ENCODE measurements at regions not wholly inside any gene's neighbourhood (a gene's known extent, or its start where the extent isn't known, plus 50 kb on each side); places are given as distances from the start of the nearest gene placed in this dataset.

- DNase-seq (ENCODE audit: low read depth): no peak
These were observed 142.9 kb downstream of the FASLG start for GRCh38 chr1:172801771-172802322.

- no peak for DNase-seq (ENCODE audit: low read depth)
These were observed 150.8 kb downstream of the FASLG start for GRCh38 chr1:172809750-172810149.

GRCh38 chr1:172810480-172811175 lies 151.7 kb downstream of the FASLG start:
- DNase-seq (ENCODE audit: low read depth): no peak

GRCh38 chr1:172811694-172812093 lies 152.8 kb downstream of the FASLG start:
- no peak for DNase-seq (ENCODE audit: low read depth)

- DNase-seq (ENCODE audit: low read depth): no peak
These were observed 153.2 kb downstream of the FASLG start for GRCh38 chr1:172812118-172812517.

GRCh38 chr1:172813330-172813729 lies 154.4 kb downstream of the FASLG start:
- DNase-seq (ENCODE audit: low read depth): no peak

- no peak for DNase-seq (ENCODE audit: low read depth)
These were observed 155.5 kb downstream of the FASLG start for GRCh38 chr1:172814428-172814827.

GRCh38 chr1:172815740-172816139 lies 156.8 kb downstream of the FASLG start:
- DNase-seq (ENCODE audit: low read depth): peak; percentile 6

GRCh38 chr1:172818841-172819527 lies 160.1 kb downstream of the FASLG start:
- DNase-seq (ENCODE audit: low read depth): no peak

- no peak for DNase-seq (ENCODE audit: low read depth)
These were observed 161.7 kb downstream of the FASLG start for GRCh38 chr1:172820475-172821158.

GRCh38 chr1:172821609-172822274 lies 162.8 kb downstream of the FASLG start:
- peak; percentile 45 for DNase-seq (ENCODE audit: low read depth)

GRCh38 chr1:172822886-172823285 lies 164.0 kb downstream of the FASLG start:
- DNase-seq (ENCODE audit: low read depth): no peak

GRCh38 chr1:172823534-172823933 lies 164.6 kb downstream of the FASLG start:
- peak; percentile 31 for DNase-seq (ENCODE audit: low read depth)

GRCh38 chr1:172824209-172824608 lies 165.3 kb downstream of the FASLG start:
- peak; percentile 9 for DNase-seq (ENCODE audit: low read depth)

- DNase-seq (ENCODE audit: low read depth): peak; percentile 82
These were observed 167.3 kb downstream of the FASLG start for GRCh38 chr1:172826096-172826741.

- DNase-seq (ENCODE audit: low read depth): no peak
These were observed 168.4 kb downstream of the FASLG start for GRCh38 chr1:172827301-172827700.

GRCh38 chr1:172827841-172828240 lies 168.9 kb downstream of the FASLG start:
- no peak for DNase-seq (ENCODE audit: low read depth)

GRCh38 chr1:172832006-172832725 lies 173.3 kb downstream of the FASLG start:
- no peak for DNase-seq (ENCODE audit: low read depth)

GRCh38 chr1:172833954-172834353 lies 175.1 kb downstream of the FASLG start:
- no peak for DNase-seq (ENCODE audit: low read depth)

GRCh38 chr1:172834609-172835008 lies 175.7 kb downstream of the FASLG start:
- DNase-seq (ENCODE audit: low read depth): no peak

GRCh38 chr1:172835834-172836233 lies 176.9 kb downstream of the FASLG start:
- no peak for DNase-seq (ENCODE audit: low read depth)
